Myocyte (in vitro differentiated cells): ENCODE measurements at regions not wholly inside any gene's neighbourhood (a gene's known extent, or its start where the extent isn't known, plus 50 kb on each side); places are given as distances from the start of the nearest gene placed in this dataset.
A peak's percentile ranks its signal among the peaks of the same experiment; 100 is the strongest.

Experiments used
- DNase-seq: peaks from one replicate; pipeline ENCODE4 v3.0.0-alpha.2; 2012; ENCODE audit warnings: low read depth

- DNase-seq: no peak
Measured at GRCh38 chr11:119797736-119798135, 68.7 kb upstream of the NECTIN1 start.

GRCh38 chr11:119797123-119797611 is 68.2 kb upstream of the NECTIN1 start:
- DNase-seq: no peak

DNA sequence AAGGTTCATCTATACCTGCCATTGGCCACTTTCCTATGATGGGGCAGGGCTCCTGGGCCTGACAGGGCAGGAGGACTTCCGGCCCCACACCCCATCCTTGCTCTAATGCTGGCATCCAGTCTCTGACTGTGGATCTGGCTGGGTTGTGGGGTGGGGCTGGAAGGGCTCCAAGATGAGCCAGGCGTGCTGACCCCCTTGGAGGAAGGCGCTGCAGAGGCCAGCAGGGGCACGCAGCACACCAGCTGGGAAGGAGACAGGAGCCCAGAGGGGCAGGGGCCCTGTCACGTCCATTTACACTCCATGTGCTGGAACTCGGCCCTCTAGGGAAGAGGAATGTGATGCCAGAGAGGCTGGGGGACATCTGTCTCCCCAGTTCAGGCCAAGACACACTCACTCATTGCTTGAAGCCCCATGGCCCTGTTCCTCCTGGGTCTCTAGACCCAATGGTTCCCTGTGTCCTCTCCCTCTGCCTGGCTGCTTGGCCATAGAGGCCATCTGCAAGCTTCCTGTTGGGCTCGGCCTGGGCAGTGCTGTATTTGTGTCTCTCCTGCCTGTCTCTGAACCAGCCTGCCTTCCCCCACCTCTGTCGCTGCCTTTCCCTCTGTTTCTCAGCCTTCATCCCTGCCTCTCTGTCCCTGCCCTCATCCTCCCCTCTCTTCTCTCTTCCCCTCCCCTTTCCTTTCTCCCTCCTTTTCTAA is 67.5 kb upstream of the NECTIN1 start:
- DNase-seq: no peak

DNA sequence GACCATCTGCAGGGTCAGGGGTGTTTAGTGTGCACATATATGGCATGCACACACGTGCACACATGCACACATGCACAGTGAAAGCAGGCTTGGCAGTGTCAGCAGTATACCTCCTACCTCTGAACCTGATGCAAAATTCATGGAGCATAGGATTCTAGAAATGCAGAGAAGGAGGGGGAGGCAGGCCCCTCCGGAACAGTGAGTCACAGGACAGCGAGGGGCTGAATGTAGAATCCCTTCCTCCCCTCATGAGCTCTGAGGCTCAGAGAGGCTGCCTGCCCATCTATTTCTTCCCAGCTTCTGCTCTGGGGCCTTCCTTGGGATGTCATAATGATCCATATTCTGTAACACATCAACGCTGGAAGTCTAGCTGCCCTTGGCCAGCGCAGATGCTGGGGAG is 66.7 kb upstream of the NECTIN1 start:
- no peak for DNase-seq

DNA sequence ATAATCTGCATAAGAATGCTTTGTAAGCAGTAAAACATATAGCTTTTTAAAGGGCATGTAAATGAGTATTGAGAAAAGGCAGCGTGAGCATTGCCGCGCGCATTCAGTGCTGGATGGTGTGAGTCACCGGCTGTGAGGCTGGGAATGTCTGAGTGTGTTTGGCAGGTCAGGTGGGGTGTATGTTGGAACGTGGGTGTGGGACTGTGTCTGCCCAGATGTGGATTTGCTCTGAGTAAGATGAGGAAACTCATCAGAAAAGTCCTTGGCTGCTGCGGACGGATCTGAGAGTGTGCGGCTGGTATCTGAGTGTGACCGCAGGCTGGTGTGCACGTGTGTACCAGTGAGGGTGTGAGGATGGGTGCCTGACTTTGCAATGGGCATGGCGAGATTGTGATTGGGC is 66.2 kb upstream of the NECTIN1 start:
- no peak for DNase-seq

GRCh38 chr11:119794756-119795155 is 65.8 kb upstream of the NECTIN1 start:
- no peak for DNase-seq

GRCh38 chr11:119794141-119794665 is 65.2 kb upstream of the NECTIN1 start:
- DNase-seq: no peak

GRCh38 chr11:119793335-119793984 is 64.5 kb upstream of the NECTIN1 start:
- peak; percentile 51 for DNase-seq

GRCh38 chr11:119791701-119792151 is 62.7 kb upstream of the NECTIN1 start:
- DNase-seq: no peak

GRCh38 chr11:119791047-119791446 is 62.0 kb upstream of the NECTIN1 start:
- no peak for DNase-seq

- no peak for DNase-seq
Measured at GRCh38 chr11:119790476-119790875, 61.5 kb upstream of the NECTIN1 start.

GRCh38 chr11:119789766-119790407 is 60.9 kb upstream of the NECTIN1 start:
- DNase-seq: no peak

- DNase-seq: no peak
Measured at GRCh38 chr11:119788911-119789560, 60.0 kb upstream of the NECTIN1 start.

DNA sequence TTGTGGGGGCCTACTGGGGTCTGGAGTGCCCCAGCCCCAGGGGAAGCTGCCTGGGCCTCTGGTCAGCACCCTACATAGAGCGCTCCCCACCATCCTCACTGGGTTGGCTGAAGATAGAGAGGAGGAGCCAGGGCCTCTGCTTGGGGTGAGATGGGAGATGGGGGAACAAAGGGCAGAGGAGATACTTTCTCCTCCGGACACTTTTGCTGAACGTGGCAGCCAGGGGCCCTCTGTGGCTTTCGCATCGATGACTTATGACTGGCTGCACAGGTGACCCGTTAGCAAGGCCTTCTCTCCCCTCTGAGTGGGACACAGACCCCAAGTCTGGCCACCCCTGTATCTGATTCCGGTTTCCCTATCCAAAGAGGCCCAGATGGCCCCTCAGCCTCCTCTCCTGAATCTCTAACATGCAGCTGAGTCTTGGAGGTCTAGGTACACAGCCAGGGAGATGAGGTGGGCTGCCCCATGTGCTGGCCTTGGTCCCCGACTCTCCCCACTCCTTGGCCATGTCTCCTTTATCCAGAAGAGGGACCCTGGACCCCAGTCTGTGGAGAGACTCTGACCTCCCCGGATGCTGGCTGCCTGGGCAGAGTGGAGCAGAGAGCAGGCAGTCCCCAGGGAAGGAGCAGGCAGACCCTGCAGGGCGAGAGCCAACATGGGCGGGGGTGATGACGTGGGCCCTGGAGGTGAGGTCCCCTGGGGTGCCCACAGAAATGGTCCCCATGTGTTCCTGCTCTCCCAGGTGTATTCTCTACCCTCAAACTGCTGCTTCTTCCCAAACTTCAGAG is 59.3 kb upstream of the NECTIN1 start:
- no peak for DNase-seq

GRCh38 chr11:119787074-119787461 is 58.1 kb upstream of the NECTIN1 start:
- no peak for DNase-seq

DNA sequence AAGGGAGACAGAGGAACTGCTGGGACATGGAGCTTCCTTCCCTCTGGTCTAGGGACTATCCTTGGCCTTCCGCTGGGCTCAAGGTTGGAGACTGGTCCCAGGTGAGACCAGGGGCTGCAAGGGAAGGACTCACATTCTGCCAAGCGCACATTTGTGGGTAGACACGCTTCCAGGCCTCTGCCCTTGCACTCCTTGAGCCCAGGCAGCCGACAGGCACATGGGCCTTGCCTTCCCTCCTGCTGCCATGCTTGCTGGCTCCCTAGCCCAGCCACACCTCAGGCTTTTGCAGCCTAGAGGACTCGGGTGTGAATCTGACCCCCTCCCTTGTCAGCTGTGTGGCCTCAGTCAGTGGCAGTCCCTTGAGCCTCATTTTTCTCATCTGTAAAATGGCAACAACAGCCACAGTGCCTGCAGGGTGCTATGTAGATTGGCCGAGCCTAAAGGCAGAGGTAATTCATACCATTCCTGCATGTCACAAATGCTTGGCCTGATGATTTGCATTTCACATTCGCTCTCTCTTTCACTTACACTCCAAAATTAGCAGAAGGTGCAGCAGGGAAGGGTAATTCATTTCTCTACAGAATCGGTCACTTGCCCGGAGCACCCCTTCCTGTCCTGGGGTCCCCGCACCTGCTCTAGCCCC is 57.6 kb upstream of the NECTIN1 start:
- no peak for DNase-seq

- no peak for DNase-seq
Measured at GRCh38 chr11:119785131-119785530, 56.1 kb upstream of the NECTIN1 start.

GRCh38 chr11:119784421-119784820 is 55.4 kb upstream of the NECTIN1 start:
- no peak for DNase-seq

DNA sequence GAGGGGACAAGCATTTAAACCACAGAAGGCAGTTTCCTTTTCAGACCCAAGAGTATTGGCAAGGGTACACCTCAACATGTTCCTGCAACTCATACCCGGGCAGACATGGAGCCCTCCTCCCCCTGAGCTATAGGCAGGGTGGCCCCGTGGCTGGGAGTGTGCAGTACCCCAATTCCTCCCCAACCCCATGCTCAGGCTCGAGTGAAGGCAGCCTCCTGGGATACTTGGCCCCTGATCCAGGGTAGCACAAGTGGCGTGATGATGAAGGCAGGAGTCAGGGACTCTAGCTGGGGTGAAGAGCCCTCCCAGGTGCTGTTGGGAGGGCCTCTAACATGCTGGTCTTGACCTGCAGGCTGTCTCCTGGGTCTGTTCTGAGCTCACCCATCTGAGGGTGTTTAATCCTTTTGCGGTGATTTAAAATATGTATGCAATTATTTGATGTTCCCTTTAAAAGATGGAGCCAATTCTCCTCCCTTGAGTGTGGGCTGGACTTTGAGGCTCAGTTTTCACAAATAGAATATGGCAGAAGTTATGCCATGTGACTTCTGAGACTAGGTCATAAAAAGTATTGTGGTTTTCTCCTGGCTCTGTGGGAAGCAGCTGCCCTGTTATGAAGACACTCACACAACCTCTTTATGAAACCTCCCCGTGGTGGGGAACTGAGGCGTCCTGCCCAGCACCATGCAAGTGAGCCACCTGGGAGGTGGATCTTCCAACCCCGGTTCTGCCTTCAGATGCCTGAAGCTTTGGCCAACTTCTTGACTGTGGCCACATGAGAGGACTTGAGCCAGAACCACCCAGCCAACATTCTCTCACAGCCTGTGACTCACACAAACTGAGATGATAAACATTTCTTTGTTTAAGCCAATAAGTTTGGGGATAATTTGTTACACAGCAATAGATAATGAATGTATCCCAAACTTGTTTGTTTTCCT is 54.7 kb upstream of the NECTIN1 start:
- peak; percentile 30 for DNase-seq
